ENCODE measurements at regions not wholly inside any gene's neighbourhood (a gene's known extent, or its start where the extent isn't known, plus 50 kb on each side); places are given as distances from the start of the nearest gene placed in this dataset.

DNA sequence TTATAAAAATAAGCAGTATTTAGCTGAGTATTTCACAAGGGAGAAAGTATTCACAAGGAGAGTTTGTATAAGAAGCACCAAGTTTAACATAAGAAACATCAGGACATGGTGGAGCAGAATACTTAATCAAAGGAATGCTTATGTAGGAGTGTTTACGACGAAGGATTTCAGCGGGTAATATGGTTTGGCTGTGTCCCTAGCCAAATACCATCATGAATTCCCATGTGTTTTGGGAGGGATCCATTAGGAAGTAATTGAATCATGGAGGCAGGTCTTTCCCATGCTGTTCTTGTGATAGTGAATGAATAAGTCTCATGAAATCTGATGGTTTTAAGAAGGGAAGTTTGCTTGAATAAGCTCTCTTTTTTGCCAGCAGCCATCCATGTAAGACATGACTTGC, 1099.1 kb upstream of the ADGRB3 start:
- WGBS, 2 donors (ENCODE audit: extremely low coverage in 2 of 2, insufficient read length in 2 of 2, insufficient replicate concordance in 1 of 2), result no CpG with 5 or more reads among the region's 3 CpGs
- peaks cover 0 to 2% of the 10 kb centered on the region in 2 donors for H3K9me3 ChIP-seq (replicated peaks in 1 of 2; ENCODE audit: control insufficient read depth in 2 of 2, insufficient read depth in 1 of 2, low read depth in 1 of 2, low read length in 2 of 2)

DNA sequence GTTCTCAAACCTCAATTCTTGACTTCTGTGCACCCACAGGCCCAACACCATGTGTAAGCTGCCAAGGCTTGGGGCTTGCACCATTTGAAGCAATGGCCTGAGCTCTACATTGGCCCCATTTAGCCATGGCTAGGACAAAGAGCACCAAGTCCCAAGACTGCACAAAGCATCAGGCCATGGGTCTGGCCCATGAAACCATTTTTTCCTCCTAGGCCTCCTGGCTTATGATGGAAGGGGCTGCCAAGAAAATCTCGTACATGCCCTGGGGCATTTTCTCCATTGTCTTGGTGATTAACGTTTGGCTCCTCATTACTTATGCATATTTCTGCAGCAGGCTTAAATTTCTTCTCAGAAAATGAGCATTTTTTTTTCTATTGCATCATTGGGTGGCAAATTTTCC, 1128.7 kb upstream of the ADGRB3 start:
- Histone ChIP-seq H3K9me3 (replicated peaks in 1 of 2; ENCODE audit: control insufficient read depth in 2 of 2, insufficient read depth in 1 of 2, low read depth in 1 of 2, low read length in 2 of 2) (peaks cover 0 to 1% of the 10 kb centered on the region in 2 donors), H3K79me1 (ENCODE audit: low read depth, low read length) (no peaks in the 10 kb centered on the region), H3K36me3 (replicated peaks in 1 of 2; ENCODE audit: control insufficient read depth in 2 of 2, insufficient read depth in 2 of 2, low read length in 2 of 2) (no peaks in the 10 kb centered on the region), H2BK120ac (ENCODE audit: low read depth, low read length) (no peak overlapping the region), H3K23ac (ENCODE audit: low read depth, low read length, poor library complexity) (no peak overlapping the region), H3K4me2 (ENCODE audit: insufficient read depth, low read length, poor library complexity, severe bottlenecking) (no peak overlapping the region), H4K8ac (ENCODE audit: low read depth, low read length) (no peak overlapping the region), H3K4ac (ENCODE audit: low read length) (no peak overlapping the region), H2BK12ac (ENCODE audit: low read length) (no peak overlapping the region), H3K27ac (replicated peaks; ENCODE audit: low read length) (no peak overlapping the region), H2AFZ (ENCODE audit: low read length) (no peak overlapping the region), H3K9ac (ENCODE audit: low read depth, low read length, poor library complexity) (no peak overlapping the region), H2BK5ac (ENCODE audit: low read length) (no peak overlapping the region), H3K27me3 (ENCODE audit: control insufficient read depth in 3 of 3, insufficient read depth in 3 of 3, low read depth in 1 of 3, low read length in 3 of 3) (no peaks in the 10 kb centered on the region), H3K4me3 (ENCODE audit: low read length in 2 of 2) (no peak overlapping the region), H4K91ac (ENCODE audit: low read depth, low read length, poor library complexity) (no peak overlapping the region), H3K14ac (ENCODE audit: low read length) (no peak overlapping the region), H3K4me1 (ENCODE audit: control insufficient read depth in 2 of 2, insufficient read depth in 1 of 2, low read depth in 1 of 2, low read length in 2 of 2) (no peaks in the 10 kb centered on the region), H2AK5ac (ENCODE audit: low read depth, low read length) (no peak overlapping the region), H2BK15ac (ENCODE audit: low read length) (no peak overlapping the region), H3K18ac (ENCODE audit: low read length) (no peak overlapping the region)
- no CpG with 5 or more reads among the region's 2 CpGs for WGBS, 2 donors (ENCODE audit: extremely low coverage in 2 of 2, insufficient read length in 2 of 2, insufficient replicate concordance in 1 of 2)
- no peak for DNase-seq (ENCODE audit: low spot score)

More for the DNA sequence above, 1099.1 kb upstream of the ADGRB3 start:
- no peak overlapping the region for H3K4ac ChIP-seq (ENCODE audit: low read length)
- no peak overlapping the region for H2BK12ac ChIP-seq (ENCODE audit: low read length)
- no peak overlapping the region for H2AK5ac ChIP-seq (ENCODE audit: low read depth, low read length)
- H3K18ac ChIP-seq (ENCODE audit: low read length), result no peak overlapping the region
- no peak for DNase-seq (ENCODE audit: low spot score)
- H3K9ac ChIP-seq (ENCODE audit: low read depth, low read length, poor library complexity), result no peak overlapping the region
- H3K4me3 ChIP-seq (ENCODE audit: low read length in 2 of 2), result no peak overlapping the region
- no peak overlapping the region for H2BK120ac ChIP-seq (ENCODE audit: low read depth, low read length)
- H2BK15ac ChIP-seq (ENCODE audit: low read length), result no peak overlapping the region
- no peaks in the 10 kb centered on the region for H3K36me3 ChIP-seq (replicated peaks in 1 of 2; ENCODE audit: control insufficient read depth in 2 of 2, insufficient read depth in 2 of 2, low read length in 2 of 2)
- no peak overlapping the region for H3K23ac ChIP-seq (ENCODE audit: low read depth, low read length, poor library complexity)
- H2BK5ac ChIP-seq (ENCODE audit: low read length), result no peak overlapping the region
- H3K27me3 ChIP-seq (ENCODE audit: control insufficient read depth in 3 of 3, insufficient read depth in 3 of 3, low read depth in 1 of 3, low read length in 3 of 3), result no peaks in the 10 kb centered on the region
- no peak overlapping the region for H4K91ac ChIP-seq (ENCODE audit: low read depth, low read length, poor library complexity)
- H3K27ac ChIP-seq (replicated peaks; ENCODE audit: low read length), result no peak overlapping the region
- H3K79me1 ChIP-seq (ENCODE audit: low read depth, low read length), result no peaks in the 10 kb centered on the region
- H3K14ac ChIP-seq (ENCODE audit: low read length), result no peak overlapping the region
- no peak overlapping the region for H4K8ac ChIP-seq (ENCODE audit: low read depth, low read length)
- peaks cover 0 to 1% of the 10 kb centered on the region in 2 donors for H3K4me1 ChIP-seq (ENCODE audit: control insufficient read depth in 2 of 2, insufficient read depth in 1 of 2, low read depth in 1 of 2, low read length in 2 of 2)
- H3K4me2 ChIP-seq (ENCODE audit: insufficient read depth, low read length, poor library complexity, severe bottlenecking), result no peak overlapping the region
- H2AFZ ChIP-seq (ENCODE audit: low read length), result no peak overlapping the region

DNA sequence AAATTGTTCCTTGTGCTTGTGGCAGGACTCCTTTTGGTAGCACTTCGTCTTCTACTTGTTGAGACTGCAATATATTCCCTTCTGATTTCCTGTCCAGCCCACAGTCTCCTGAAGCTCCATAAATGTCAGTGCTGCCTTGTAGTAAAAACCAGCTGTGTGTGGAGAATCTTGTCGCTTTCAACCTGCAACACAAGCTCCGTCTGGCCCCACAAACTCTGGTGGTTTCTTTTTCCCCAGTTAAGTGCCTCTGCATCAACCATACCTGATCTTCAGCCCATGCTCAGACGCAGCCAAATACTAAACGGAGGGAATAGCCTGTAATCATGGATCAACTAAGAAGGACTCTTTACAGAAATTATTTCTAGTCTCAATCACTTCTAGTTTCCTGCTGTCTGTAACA, 1133.3 kb upstream of the ADGRB3 start:
- H3K27ac ChIP-seq (replicated peaks; ENCODE audit: low read length), result no peak overlapping the region
- no peak overlapping the region for H3K14ac ChIP-seq (ENCODE audit: low read length)
- H3K4me3 ChIP-seq (ENCODE audit: low read length in 2 of 2), result no peak overlapping the region
- no peak overlapping the region for H3K4ac ChIP-seq (ENCODE audit: low read length)
- H2AK5ac ChIP-seq (ENCODE audit: low read depth, low read length), result no peak overlapping the region
- H3K4me2 ChIP-seq (ENCODE audit: insufficient read depth, low read length, poor library complexity, severe bottlenecking), result no peak overlapping the region
- H4K8ac ChIP-seq (ENCODE audit: low read depth, low read length), result no peak overlapping the region
- H3K27me3 ChIP-seq (ENCODE audit: control insufficient read depth in 3 of 3, insufficient read depth in 3 of 3, low read depth in 1 of 3, low read length in 3 of 3), result no peaks in the 10 kb centered on the region
- no peak overlapping the region for H2BK15ac ChIP-seq (ENCODE audit: low read length)
- peak overlapping the region; percentile 76 for H2AFZ ChIP-seq (ENCODE audit: low read length)
- H3K9me3 ChIP-seq (replicated peaks in 1 of 2; ENCODE audit: control insufficient read depth in 2 of 2, insufficient read depth in 1 of 2, low read depth in 1 of 2, low read length in 2 of 2), result no peaks in the 10 kb centered on the region
- no peak overlapping the region for H3K23ac ChIP-seq (ENCODE audit: low read depth, low read length, poor library complexity)
- H2BK120ac ChIP-seq (ENCODE audit: low read depth, low read length), result no peak overlapping the region
- H3K36me3 ChIP-seq (replicated peaks in 1 of 2; ENCODE audit: control insufficient read depth in 2 of 2, insufficient read depth in 2 of 2, low read length in 2 of 2), result no peaks in the 10 kb centered on the region
- no peaks in the 10 kb centered on the region for H3K4me1 ChIP-seq (ENCODE audit: control insufficient read depth in 2 of 2, insufficient read depth in 1 of 2, low read depth in 1 of 2, low read length in 2 of 2)
- H3K79me1 ChIP-seq (ENCODE audit: low read depth, low read length), result no peaks in the 10 kb centered on the region
- DNase-seq (ENCODE audit: low spot score), result no peak
- no peak overlapping the region for H2BK12ac ChIP-seq (ENCODE audit: low read length)
- no CpG with 5 or more reads among the region's 5 CpGs for WGBS, 2 donors (ENCODE audit: extremely low coverage in 2 of 2, insufficient read length in 2 of 2, insufficient replicate concordance in 1 of 2)
- H4K91ac ChIP-seq (ENCODE audit: low read depth, low read length, poor library complexity), result no peak overlapping the region
- no peak overlapping the region for H2BK5ac ChIP-seq (ENCODE audit: low read length)
- no peak overlapping the region for H3K18ac ChIP-seq (ENCODE audit: low read length)
- no peak overlapping the region for H3K9ac ChIP-seq (ENCODE audit: low read depth, low read length, poor library complexity)

DNA sequence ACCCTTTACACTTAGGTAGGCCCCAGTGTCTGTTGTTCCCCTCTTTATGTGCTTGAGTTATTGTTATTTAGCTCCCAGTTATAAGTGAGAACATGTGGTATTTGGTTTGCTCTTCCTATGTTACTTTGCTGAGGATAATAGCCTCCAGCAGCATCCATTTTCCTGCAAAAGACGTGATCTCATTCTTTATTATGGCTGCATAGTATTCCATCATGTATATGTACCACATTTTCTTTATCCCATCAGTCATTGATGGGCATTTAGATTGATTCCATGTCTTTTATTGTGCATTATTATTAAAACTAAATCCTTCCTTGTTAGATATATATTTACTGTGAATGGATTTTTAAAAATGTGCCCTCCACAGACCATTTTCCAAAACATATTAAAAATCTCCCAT, 1137.3 kb upstream of the ADGRB3 start:
- H3K9ac ChIP-seq (ENCODE audit: low read depth, low read length, poor library complexity), result no peak overlapping the region
- H3K4me1 ChIP-seq (ENCODE audit: control insufficient read depth in 2 of 2, insufficient read depth in 1 of 2, low read depth in 1 of 2, low read length in 2 of 2), result no peaks in the 10 kb centered on the region
- H3K27ac ChIP-seq (replicated peaks; ENCODE audit: low read length), result no peak overlapping the region
- H3K4me2 ChIP-seq (ENCODE audit: insufficient read depth, low read length, poor library complexity, severe bottlenecking), result no peak overlapping the region
- no peaks in the 10 kb centered on the region for H3K27me3 ChIP-seq (ENCODE audit: control insufficient read depth in 3 of 3, insufficient read depth in 3 of 3, low read depth in 1 of 3, low read length in 3 of 3)
- H4K91ac ChIP-seq (ENCODE audit: low read depth, low read length, poor library complexity), result no peak overlapping the region
- WGBS, 2 donors (ENCODE audit: extremely low coverage in 2 of 2, insufficient read length in 2 of 2, insufficient replicate concordance in 1 of 2), result no CpG with 5 or more reads among the region's 1 CpG
- no peaks in the 10 kb centered on the region for H3K9me3 ChIP-seq (replicated peaks in 1 of 2; ENCODE audit: control insufficient read depth in 2 of 2, insufficient read depth in 1 of 2, low read depth in 1 of 2, low read length in 2 of 2)
- no peaks in the 10 kb centered on the region for H3K79me1 ChIP-seq (ENCODE audit: low read depth, low read length)
- H3K36me3 ChIP-seq (replicated peaks in 1 of 2; ENCODE audit: control insufficient read depth in 2 of 2, insufficient read depth in 2 of 2, low read length in 2 of 2), result no peaks in the 10 kb centered on the region
- H3K4ac ChIP-seq (ENCODE audit: low read length), result no peak overlapping the region
- no peak overlapping the region for H2AFZ ChIP-seq (ENCODE audit: low read length)
- no peak overlapping the region for H2BK5ac ChIP-seq (ENCODE audit: low read length)
- no peak for DNase-seq (ENCODE audit: low spot score)
- no peak overlapping the region for H2BK12ac ChIP-seq (ENCODE audit: low read length)
- H2BK15ac ChIP-seq (ENCODE audit: low read length), result no peak overlapping the region
- no peak overlapping the region for H3K4me3 ChIP-seq (ENCODE audit: low read length in 2 of 2)
- H2AK5ac ChIP-seq (ENCODE audit: low read depth, low read length), result no peak overlapping the region
- no peak overlapping the region for H4K8ac ChIP-seq (ENCODE audit: low read depth, low read length)
- no peak overlapping the region for H3K23ac ChIP-seq (ENCODE audit: low read depth, low read length, poor library complexity)
- no peak overlapping the region for H2BK120ac ChIP-seq (ENCODE audit: low read depth, low read length)
- no peak overlapping the region for H3K18ac ChIP-seq (ENCODE audit: low read length)
- H3K14ac ChIP-seq (ENCODE audit: low read length), result no peak overlapping the region

Data from neuronal stem cell (in vitro differentiated cells).